Panc1 (cell line): ENCODE measurements at regions not wholly inside any gene's neighbourhood (a gene's known extent, or its start where the extent isn't known, plus 50 kb on each side); places are given as distances from the start of the nearest gene placed in this dataset.

ENCODE experiments used
- ATAC-seq: fragments of 200-7000 bp; cut with Tn5 transposase; 2 replicates; pipeline ENCODE4 v1.9.1; 2020; ENCODE audit warnings: mild to moderate bottlenecking, moderate library complexity
- BruUV-seq: library from RNA; stranded (reverse); fragments of 400-500 nt; replicated peaks from 2 replicates; lab custom pipeline; 2021; lab: Mats Ljungman, UMichigan
- CTCF ChIA-PET: fragments of 300-600 bp; sonication (Branson Sonifier 250); formaldehyde crosslinking; loops from one replicate; lab custom pipeline; 2022; ENCODE audit warnings: antibody characterized with exemption; lab: Charles Lee
- POLR2A ChIA-PET: fragments of 300-600 bp; sonication (Branson Sonifier 250); formaldehyde crosslinking; loops from one replicate; lab custom pipeline; 2022; ENCODE audit warnings: antibody characterized with exemption; lab: Charles Lee
- DNase-seq: peaks from one replicate; pipeline ENCODE4 v3.0.0-alpha.2; 2010; ENCODE audit warnings: low read depth, low spot score
- H3K27ac ChIP-seq: 2 replicates; pipeline ENCODE4 v1.5.1; 2011; ENCODE audit warnings: mild to moderate bottlenecking, low read length, inconsistent platforms
- H3K27me3 ChIP-seq: fragments of 200-500 bp; sonication (Bioruptor generic); 2 replicates; pipeline ENCODE4 v1.6.0; 2014; ENCODE audit warnings: low read length, inconsistent platforms; ENCODE audit not compliant: control insufficient read depth, insufficient read depth
- H3K36me3 ChIP-seq: fragments of 200-500 bp; sonication (Bioruptor generic); 2 replicates; pipeline ENCODE4 v1.5.1; 2014; ENCODE audit warnings: inconsistent platforms, mild to moderate bottlenecking, low read length, moderate library complexity; ENCODE audit not compliant: control insufficient read depth, insufficient read depth
- H3K4me1 ChIP-seq: 2 replicates; pipeline ENCODE4 v1.5.1; 2011; ENCODE audit warnings: inconsistent platforms, mild to moderate bottlenecking, low read length, moderate library complexity; ENCODE audit not compliant: control insufficient read depth, insufficient read depth
- H3K4me3 ChIP-seq, 2 experiments: 2 replicates each; pipeline ENCODE4 v1.5.1; 2011 to 2012; ENCODE audit warnings: low read depth in 2 of 2, low read length in 2 of 2, mild to moderate bottlenecking in 2 of 2, inconsistent platforms in 1 of 2, moderate library complexity in 1 of 2
- H3K9me3 ChIP-seq: fragments of 200-500 bp; sonication (Bioruptor generic); 2 replicates; pipeline ENCODE4 v1.5.1; 2014; ENCODE audit warnings: low read depth, mild to moderate bottlenecking, inconsistent platforms, low read length, moderate library complexity; ENCODE audit not compliant: control insufficient read depth, insufficient read depth
- CTCF ChIP-seq: fragments of 450-650 bp; IDR thresholded peaks from 2 replicates; pipeline ENCODE4 v1.5.1; 2017; ENCODE audit warnings: mild to moderate bottlenecking
- POLR2AphosphoS5 ChIP-seq: IDR thresholded peaks from 2 replicates; pipeline ENCODE4 v1.6.1; 2012; ENCODE audit warnings: mild to moderate bottlenecking, low read depth, low read length, moderate library complexity
- REST ChIP-seq, 2 experiments: IDR thresholded peaks; 2 replicates each; pipeline ENCODE4 v1.6.1; 2011 to 2012; ENCODE audit warnings: low read depth in 2 of 2, control low read depth in 1 of 2, low read length in 1 of 2, mild to moderate bottlenecking in 1 of 2, moderate library complexity in 1 of 2; ENCODE audit not compliant: insufficient read depth in 1 of 2
- SIN3A ChIP-seq: IDR thresholded peaks from 2 replicates; pipeline ENCODE4 v1.6.1; 2012; ENCODE audit warnings: low read depth, mild to moderate bottlenecking, low read length, moderate library complexity, borderline replicate concordance; ENCODE audit not compliant: insufficient read depth
- TCF7L2 ChIP-seq: IDR thresholded peaks from 2 replicates; pipeline ENCODE4 v1.6.1; 2011; ENCODE audit warnings: mild to moderate bottlenecking, low read depth, low read length, inconsistent platforms
- in situ Hi-C: cut with HindIII; loops from 2 replicates; pipeline ENCODE4 v1.10.0; 2016; ENCODE audit warnings: low sequenced_read_pairs, low pct_unique_long_range_greater_than_20kb
- intact Hi-C: fragments of 100-400 bp; cut with micrococcal nuclease; formaldehyde crosslinking; loops from one replicate; pipeline ENCODE4 v1.10.0; 2022; ENCODE audit not compliant: unreplicated experiment

GRCh38 chr6:141398949-141399348 is 733.8 kb upstream of the GJE1 start:
- TF ChIP-seq REST (IDR thresholded peaks at IDR 0.05; ENCODE audit: insufficient read depth in 1 of 2, low read depth in 2 of 2, low read length in 1 of 2) (no peak), CTCF (no peak), TCF7L2 (no peak), SIN3A (no peak), POLR2AphosphoS5 (no peak)
- no peaks in the 10 kb centered on the region for H3K27me3 ChIP-seq
- H3K4me1 ChIP-seq, result no peaks in the 10 kb centered on the region
- H3K4me3 ChIP-seq, result no peak overlapping the region
- in situ Hi-C loops, result no loop called here
- no TSS peak for BruUV-seq
- H3K27ac ChIP-seq, result no peak overlapping the region
- ChIA-PET CTCF (interaction anchor here (0.7 kb wide), 1 partner anchor 12 kb away, joined by 3 read pairs; no protein-coding TSS in a partner anchor), POLR2A (no interaction called here)
- ATAC-seq (no peak), DNase-seq (no peak)
- intact Hi-C loops, result no loop called here
- no peaks in the 10 kb centered on the region for H3K9me3 ChIP-seq
- H3K36me3 ChIP-seq, result no peaks in the 10 kb centered on the region

GRCh38 chr6:141395443-141396008 is 737.2 kb upstream of the GJE1 start:
- intact Hi-C loops, result no loop called here
- in situ Hi-C loops, result no loop called here
- no peak for ATAC-seq

More at GRCh38 chr6:141395443-141396008, 737.2 kb upstream of the GJE1 start:
- DNase-seq, result no peak
- no peaks in the 10 kb centered on the region for H3K9me3 ChIP-seq
- no TSS peak for BruUV-seq
- no peak overlapping the region for H3K27ac ChIP-seq
- POLR2A ChIA-PET, result no interaction called here
- CTCF ChIA-PET, result no interaction called here
- TF ChIP-seq POLR2AphosphoS5 (no peak), TCF7L2 (no peak), CTCF (no peak), REST (IDR thresholded peaks at IDR 0.05; ENCODE audit: insufficient read depth in 1 of 2, low read depth in 2 of 2, low read length in 1 of 2) (no peak), SIN3A (no peak)
- no peaks in the 10 kb centered on the region for H3K4me1 ChIP-seq
- no peaks in the 10 kb centered on the region for H3K36me3 ChIP-seq
- no peaks in the 10 kb centered on the region for H3K27me3 ChIP-seq
- no peak overlapping the region for H3K4me3 ChIP-seq
